ENCODE measurements at regions not wholly inside any gene's neighbourhood (a gene's known extent, or its start where the extent isn't known, plus 50 kb on each side); places are given as distances from the start of the nearest gene placed in this dataset.

- TF ChIP-seq, protein P1, sequence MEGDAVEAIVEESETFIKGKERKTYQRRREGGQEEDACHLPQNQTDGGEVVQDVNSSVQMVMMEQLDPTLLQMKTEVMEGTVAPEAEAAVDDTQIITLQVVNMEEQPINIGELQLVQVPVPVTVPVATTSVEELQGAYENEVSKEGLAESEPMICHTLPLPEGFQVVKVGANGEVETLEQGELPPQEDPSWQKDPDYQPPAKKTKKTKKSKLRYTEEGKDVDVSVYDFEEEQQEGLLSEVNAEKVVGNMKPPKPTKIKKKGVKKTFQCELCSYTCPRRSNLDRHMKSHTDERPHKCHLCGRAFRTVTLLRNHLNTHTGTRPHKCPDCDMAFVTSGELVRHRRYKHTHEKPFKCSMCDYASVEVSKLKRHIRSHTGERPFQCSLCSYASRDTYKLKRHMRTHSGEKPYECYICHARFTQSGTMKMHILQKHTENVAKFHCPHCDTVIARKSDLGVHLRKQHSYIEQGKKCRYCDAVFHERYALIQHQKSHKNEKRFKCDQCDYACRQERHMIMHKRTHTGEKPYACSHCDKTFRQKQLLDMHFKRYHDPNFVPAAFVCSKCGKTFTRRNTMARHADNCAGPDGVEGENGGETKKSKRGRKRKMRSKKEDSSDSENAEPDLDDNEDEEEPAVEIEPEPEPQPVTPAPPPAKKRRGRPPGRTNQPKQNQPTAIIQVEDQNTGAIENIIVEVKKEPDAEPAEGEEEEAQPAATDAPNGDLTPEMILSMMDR (IDR thresholded peaks at IDR 0.05), result no peak
- no peak for TF ChIP-seq EP300 (IDR thresholded peaks at IDR 0.05)
- no peak for TF ChIP-seq POLR2A (IDR thresholded peaks at IDR 0.05; ENCODE audit: low read depth)
- TF ChIP-seq POLR2AphosphoS5 (IDR thresholded peaks at IDR 0.05), result no peak
These were observed 103.8 kb upstream of the SMIM21 start for GRCh38 chr18:75531212-75531850.
